Dedifferentiated amniotic fluid mesenchymal stem cell (primary cell): ENCODE measurements at regions not wholly inside any gene's neighbourhood (a gene's known extent, or its start where the extent isn't known, plus 50 kb on each side); places are given as distances from the start of the nearest gene placed in this dataset.

ENCODE experiments used
- DNase-seq: peaks from one replicate; pipeline ENCODE4 v3.0.0-alpha.2; 2016; ENCODE audit errors: extremely low spot score

DNA sequence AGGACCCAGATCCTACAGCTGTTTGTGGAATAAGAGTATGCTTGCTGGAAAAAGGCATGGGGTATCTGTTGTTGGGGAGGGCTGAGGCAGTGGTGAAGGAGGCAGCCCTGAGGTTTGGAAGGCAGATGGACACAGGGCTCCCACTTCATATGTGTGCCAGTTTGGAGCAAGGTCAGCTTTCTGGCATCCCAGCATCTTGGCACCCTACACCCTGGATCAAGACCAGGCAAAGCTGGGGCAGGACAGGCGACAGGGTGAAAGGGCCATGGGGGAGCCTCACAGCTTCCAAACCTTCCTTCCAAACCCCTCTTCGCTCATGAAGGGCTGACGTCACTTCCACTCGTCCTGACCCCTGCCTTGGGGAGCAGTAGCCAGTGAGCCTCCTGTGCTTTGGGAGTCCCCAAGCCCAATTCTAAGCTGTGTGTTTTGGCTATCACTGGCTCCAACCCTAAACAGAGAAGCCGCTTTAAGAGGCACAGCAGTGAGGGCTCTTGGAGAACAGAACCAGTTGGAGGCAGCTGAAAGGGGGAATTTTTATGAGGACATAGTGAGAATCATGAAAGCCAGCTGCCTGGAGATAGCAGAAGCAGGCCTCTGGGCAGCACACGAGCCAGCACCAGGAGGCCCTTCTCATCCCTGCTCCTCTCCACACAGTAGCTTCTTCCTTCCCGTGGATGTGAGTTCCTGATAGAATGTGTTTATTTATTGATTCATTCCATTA lies 448.6 kb upstream of the CDH4 start:
- DNase-seq = no peak

DNA sequence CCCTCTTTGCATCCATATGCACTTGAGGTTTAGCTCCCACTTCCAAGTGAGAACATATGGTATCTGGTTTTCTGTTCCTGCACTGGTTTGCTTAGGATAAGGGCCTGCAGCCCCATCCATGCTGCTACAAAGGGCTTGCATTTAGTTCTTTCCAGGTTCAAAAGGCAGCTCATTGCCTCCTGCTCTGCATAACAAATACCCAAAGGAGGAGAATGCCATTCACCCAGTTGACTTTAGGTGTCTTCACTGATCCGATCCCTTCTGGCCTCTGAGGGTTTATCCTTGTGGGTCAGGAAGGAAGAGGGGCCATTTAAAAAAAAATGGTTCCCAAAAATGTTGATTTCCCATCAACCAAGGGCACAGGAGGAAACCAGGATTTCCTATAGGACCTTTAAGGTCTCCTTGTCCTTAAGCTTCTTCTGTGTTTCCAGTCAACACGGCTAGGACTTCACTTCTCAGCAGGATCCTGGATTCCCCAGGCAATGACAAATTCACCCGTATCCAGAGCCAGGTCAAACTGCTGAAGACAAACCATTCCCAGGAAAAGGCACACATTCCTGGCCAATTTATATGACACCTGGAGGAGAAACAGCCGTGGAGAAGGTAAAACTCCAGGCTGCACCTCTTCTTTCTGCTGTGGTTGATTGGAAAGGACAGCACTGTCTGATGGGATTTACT lies 447.7 kb upstream of the CDH4 start:
- DNase-seq = no peak

DNA sequence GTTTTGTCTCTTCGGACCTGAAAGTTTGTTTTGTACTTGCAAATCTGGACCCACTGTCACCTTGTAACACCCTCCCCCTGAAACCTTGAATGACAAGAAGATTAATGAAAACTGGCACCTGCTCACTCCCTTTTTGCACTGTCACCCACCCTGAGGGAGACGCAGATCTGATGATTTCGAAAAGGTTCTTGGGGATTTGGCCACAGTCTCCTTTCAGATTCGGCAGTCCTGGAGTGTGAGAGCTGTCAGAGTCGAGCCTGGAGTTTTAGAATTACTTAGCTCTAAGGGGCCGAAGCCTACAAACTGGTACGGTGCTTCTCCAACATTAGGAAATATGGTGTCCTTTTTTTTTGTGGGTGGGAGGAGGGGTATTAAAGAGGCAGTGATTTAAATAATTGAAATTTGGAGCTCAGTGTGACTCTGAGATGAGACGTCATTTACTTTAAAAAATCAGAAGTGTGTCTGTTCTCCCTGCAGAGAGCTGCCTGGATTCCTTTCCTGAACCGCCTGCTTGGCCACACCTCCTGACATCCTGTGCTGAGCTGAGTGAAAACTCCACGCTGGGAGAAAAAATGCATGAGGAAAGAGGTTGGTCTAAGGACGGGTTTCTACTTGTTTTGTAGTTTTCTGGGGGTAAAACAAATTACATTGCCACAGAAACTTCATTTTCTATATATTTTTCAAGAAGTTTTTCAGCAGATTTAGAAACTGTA lies 447.0 kb upstream of the CDH4 start:
- no peak for DNase-seq

DNA sequence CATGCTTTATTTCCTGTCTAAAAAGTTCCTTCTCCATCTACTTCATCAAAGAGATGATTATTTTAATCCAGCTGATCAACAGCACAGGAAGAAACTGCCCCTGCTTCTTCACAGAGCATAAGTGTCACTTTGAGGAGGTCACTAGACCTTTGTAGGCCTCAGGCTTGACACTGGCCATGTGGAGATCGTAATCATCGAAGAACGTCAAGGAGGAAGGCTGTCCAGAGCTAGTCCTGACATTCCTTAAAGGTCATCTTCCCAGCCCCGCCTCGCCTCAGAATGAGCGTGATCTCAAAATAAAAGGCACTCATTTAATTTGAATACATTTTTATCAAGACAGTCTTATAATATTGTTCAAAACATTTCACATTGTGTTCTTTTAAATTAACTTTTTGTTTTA lies 445.7 kb upstream of the CDH4 start:
- no peak for DNase-seq

DNA sequence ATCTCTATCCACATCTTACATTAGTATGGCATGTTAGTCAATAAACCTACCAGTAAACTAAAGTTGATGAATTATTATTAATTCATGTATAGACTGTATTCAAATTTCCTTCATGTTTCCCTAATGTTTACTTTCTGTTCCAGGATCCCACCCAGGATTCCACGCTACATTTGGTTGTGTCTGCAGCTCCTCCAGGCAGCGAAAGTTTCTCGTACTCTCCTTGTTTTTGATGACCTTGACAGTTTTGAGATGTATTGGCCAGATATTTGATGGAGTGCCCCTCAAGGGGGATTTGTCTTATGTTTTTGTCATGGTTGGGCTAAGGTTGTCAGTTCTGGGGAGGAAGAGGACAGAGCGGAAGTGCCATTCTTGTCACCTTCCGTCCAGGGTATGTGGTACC lies 445.2 kb upstream of the CDH4 start:
- no peak for DNase-seq

DNA sequence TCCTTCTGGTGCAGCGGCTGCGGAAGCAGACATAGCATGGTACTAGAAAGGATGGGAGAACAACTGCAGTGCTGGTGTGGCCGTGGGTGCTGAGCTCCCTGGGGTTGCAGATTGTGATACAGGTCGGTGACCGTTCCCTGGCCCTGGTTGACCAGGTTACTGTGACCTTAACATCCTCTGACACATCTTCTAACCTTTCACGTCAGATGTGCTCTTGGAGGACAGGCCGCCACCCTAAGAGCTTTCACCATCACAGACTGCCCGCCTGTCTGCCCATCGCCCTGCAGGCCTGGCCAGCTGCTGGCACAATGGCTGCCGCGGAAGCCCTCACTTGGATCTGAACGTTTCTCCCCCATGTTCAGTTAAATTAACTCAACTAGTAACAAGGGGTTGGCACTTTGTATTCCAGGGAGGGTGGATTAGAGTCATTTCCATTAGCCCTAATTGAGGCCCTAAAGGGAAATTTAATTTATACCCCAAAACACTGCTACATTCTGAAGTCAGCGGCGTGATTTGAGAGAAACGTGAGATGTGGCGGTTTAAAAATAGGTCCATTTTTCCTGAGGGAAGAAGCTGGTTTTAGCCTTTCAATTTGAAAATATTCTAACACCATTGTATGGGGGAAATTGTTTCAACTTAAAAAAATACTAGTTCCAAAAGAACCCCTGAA lies 443.9 kb upstream of the CDH4 start:
- DNase-seq = no peak

DNA sequence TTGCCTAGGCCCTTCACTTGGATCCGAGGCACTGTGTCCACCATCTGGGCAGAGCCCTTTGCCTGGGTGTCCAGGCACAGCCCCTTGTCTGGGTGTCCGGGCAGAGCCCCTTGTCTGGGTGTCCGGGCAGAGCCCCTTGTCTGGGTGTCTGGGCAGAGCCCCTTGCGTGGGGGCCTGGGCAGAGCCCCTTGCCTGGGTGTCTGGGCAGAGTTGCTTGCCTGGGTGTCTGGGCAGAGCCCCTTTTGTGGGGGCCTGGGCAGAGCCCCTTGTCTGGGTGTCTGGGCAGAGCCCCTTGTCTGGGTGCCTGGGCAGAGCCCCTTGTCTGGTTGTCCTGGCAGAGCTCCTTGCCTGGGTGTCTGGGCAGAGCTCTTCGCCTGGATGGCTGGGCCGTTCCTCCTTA lies 443.4 kb upstream of the CDH4 start:
- DNase-seq = no peak

DNA sequence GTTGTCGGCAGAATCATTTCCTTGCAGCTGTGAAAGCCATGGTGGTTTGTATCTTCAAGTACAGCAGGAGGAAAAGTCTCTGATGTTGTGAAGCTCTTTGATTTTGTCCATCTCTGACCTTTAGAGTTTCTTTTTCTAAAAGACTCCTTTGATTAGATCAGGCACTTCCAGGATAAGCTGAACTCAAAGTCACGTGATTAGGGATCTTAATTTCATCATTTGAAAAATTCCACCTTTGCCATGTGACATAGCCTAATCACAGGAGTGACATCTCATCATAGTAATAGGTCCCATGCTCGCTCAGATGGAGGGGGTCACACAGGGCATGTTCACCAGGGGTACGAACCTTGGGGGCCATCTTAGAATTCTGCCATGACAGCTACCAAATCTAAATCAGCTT lies 441.5 kb upstream of the CDH4 start:
- DNase-seq = no peak

DNA sequence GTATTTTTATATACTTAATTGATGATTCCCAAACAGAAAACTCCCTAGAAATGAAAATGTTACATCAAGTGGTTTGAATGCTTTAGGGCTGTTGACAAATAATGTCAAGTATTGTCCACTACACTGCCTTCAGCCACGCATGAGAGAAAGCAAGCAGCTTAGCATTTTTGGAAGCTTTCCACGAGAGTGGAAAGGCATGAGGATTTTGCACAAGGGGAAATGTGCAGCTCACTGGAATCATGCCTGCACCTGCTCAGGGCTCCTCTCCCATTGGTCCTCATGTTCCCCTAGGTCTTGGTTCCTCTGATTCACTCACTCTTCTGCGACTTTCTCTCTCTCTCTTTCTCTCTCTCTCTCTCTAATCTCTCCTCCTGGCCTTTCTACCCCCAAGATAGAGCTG lies 439.5 kb upstream of the CDH4 start:
- no peak for DNase-seq

DNA sequence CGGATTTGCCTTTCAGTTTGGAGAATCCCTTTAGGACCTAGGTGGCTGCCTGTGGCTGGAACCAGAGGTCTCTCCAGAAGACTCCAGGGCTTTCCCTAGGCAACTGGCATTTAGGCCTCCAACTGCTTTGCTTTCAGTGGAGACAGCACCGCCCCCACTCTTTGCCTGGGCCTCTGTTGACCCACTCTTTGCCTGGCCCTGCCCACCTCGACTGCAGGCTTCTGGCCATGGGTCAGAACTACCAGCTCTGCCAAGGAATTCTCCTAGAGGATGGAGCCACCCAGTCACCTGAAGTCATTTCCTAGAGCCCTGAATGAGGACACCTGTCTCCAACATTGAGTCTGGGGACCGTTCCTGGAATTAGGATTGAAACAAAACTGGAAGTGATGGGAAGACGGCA lies 439.0 kb upstream of the CDH4 start:
- no peak for DNase-seq

DNA sequence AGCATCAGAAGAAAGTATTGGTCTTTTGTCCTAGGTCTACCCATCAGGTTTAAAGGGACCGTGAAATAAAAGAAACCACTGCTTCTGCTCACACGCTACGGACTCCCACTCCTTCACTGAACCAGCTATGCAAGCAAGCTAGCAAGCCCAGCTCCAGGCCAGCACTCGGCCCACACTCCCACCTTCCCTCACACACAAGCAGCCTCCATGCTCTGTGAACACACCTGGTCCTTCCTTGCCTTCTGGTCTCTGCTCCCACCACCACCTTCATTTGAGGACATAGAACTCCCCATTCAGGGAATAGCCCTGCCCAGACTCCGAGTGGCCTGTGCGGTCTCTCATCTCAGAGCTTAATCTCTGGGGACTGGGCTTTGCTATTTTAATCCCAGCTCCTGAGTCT lies 436.4 kb upstream of the CDH4 start:
- no peak for DNase-seq

DNA sequence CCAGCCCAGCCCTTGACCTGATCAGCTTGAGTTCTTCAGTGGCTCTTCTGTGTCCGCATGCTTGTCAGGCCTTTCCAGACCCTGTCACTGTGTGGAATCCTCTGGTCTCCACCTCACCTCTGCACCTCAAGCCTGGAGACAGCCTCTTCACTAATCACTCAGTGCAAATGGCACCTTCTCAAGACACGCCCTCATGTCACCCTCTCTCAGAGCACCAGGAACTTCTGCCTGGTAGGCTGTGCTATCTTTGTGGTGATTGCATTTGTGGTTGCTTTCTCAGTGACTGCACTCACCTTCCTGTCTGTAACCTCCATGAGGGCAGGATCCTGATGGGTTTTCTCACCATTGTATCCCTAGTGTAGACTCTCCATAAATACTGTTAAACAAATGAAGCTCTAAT lies 435.2 kb upstream of the CDH4 start:
- DNase-seq = no peak

DNA sequence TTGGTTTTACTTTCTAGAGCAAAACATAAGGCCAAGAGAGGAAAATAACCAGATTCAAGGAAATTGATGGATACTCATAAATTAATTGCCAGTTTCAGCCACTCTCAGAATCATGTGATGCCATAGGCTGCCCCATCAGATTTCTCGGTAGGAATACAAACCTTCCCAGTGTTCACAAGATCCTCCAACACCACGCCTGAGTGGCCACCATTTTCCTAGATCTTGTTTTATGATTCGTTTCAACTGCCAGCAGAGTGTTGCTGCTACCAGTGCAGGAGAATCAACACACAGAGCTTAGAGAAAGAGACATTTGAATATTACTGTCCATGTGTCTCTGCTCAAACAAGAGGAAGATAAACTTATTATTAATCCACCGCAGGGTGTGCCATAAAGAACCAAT lies 434.2 kb upstream of the CDH4 start:
- DNase-seq = no peak

DNA sequence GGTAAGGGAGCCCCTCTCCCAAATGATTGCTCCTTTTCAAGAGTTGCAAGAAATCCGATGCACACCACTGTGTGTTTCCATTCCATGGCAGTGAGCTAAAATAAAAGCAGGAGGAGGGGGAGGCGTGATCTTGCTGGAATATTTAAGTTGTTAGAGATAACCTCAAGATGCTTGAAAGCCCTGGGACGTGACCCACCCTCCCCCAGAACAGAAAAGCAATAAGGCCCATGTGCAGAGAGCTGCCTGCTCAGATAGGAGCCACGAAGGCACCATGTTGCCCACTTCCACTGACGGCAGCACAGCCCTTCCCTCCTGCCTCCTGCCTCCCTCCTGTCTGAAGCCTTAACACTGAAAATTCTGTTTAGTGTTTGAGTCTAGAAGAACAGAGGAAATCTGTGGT lies 432.6 kb upstream of the CDH4 start:
- DNase-seq = no peak

DNA sequence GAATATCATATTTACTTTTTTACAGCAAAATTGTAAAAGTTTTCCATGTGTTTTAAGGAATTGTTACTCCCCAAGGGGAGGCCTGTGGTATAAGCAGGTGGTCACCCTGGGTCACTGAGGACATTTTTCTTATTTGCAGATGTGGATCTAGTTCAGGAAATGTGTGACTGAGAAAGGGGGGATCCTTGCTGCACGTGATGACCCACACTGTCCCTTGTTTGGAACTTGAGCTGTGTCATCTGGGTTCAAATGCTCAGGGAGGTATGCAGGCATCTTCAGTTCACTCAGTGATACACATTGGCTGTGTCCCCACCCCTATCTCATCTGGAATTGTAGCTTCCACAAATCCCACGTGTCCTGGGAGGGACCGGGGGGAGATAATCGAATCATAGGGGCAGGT lies 431.9 kb upstream of the CDH4 start:
- DNase-seq = no peak

DNA sequence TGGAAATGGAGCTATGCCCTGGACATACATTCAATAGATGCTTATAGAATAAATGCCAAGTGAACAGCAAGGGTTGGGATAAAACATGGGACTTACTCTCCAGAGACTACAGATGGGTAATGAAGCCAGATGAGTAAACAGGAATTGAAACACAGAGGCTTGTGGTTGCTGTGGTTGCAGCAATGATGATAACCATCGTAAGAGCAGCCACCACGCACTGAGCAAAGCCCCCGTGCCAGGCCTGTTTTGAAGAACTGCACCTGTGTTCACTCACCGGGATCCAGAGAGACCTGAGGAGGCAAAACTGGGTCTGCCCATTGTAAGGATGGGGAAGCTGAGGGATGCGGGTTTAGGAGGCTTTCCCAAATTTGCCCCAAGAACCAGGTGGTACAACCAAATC lies 431.1 kb upstream of the CDH4 start:
- DNase-seq = no peak

DNA sequence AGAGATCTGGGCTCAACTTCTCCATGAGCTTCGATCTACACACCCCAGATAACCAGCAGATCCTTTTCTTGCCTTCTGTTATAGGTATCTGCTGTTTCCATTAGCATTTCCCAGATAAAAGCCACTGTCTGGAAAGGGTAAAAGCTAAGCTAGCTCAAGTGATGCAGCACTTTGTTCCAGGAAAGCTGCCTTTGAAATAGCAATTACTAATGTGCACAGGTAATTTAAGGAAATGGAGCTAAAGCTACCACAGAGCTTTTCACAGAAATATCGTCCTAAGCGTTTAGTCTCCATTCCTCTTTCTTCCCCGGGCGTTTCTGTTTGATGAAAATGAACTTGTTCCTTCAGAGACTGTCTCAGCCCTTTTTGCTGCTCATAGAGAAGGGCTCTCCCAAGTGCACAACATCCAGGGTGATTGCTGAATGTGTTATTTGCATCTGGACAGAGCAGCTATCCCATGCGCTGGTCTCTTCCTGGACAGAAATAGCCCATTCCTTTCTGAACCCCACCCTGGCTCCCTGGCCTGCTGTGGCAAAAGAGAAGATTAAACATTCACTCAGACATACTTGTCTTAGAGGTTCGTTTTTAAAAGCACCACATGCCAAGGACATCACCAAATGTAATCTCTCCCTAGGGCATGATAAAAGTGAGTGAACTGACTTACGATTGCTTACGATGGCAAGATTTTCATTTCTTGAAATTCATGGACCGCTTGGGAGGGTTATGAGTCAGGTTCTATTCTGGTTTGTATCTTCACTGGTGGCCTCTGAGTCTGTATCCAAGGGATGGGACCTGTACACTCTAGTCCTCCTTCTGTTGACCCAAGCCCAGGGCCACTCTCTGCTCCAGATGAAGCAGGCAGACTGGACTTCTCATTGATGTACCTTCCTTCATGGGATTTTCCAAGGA lies 429.1 kb upstream of the CDH4 start:
- no peak for DNase-seq

DNA sequence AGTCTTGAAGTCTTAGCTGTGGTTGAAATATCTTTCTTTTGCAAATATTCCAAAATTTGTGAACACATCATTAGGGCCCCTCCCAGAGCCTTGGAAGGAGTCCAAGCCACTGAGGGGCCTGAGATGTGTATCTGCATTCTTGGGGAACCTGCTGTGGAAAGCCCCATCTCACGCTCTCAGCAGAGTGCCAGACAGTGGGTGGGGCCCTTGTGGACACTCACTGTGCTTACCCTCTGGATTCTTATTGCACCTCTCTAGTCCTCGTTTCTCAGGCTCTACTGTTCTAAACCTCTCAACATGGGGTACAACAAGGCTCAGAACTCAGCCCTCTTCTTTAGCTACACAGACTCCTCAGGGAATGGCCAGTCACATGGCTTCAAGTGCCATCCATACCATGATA lies 416.2 kb upstream of the CDH4 start:
- no peak for DNase-seq

DNA sequence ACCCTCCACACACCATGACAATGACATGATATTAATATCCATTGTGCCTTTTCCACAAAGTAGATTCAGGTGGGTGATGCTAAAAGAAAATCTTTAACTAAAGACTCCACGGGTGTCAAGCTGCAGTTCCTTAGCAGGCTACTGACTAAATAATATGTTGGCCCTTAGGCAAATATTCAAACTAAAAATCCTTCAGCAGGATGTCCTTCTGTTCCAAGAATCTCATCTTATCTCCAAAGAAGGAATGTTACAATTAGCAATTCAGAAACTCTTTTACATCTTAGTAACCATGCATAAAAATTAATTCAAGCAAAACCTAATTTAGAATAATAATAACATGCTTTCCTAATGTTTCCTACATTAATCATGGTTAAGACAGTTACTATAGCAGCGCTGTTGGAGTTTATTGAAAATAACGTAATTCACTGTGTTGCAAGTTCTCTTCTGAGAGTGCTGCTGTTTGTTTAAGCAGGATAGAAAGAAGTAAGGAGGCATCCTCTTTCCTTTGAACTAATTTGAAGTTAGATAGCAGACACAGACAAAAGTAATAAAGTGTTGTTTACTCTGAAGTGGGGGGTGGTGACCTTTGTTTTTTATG lies 414.8 kb upstream of the CDH4 start:
- no peak for DNase-seq

DNA sequence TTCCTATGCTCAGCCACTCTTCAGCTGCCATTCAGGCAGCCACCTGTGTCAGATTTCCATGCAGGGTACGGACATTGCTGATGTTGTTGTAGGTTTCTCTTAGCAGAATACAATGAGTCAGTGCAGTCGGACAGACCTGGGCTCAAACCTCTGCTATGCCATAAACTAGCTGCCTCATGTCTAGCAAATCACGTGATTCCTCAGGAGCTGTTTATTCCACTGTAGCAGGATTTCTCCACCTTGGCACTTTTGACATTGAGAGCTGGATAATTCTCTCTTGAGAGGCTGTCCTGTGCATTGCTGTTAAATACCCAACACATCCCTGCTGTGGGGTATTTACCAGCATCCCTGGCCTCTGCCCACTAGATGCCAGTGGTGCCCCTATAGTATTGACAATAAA lies 413.8 kb upstream of the CDH4 start:
- DNase-seq = no peak

DNA sequence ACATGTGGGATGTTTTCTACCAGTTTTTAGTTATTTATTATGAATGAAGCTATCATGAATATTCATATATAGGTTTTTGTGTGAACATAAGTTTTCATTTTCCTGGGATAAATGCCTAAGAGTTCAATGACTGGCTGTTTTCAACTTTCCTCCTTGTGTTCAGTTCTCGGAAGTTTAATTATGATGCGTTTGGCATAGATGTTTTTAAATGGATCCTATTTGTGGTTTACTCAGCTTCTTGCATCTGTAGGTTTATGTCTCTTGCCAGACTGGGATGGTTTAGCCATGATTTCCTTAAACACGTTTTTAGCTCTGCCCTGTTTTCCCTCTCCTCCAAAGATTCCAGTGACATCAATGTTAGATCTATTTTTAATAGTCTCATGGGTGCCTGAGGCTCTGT lies 411.1 kb upstream of the CDH4 start:
- DNase-seq = no peak
